ENCODE measurements at regions not wholly inside any gene's neighbourhood (a gene's known extent, or its start where the extent isn't known, plus 50 kb on each side); places are given as distances from the start of the nearest gene placed in this dataset.

DNA sequence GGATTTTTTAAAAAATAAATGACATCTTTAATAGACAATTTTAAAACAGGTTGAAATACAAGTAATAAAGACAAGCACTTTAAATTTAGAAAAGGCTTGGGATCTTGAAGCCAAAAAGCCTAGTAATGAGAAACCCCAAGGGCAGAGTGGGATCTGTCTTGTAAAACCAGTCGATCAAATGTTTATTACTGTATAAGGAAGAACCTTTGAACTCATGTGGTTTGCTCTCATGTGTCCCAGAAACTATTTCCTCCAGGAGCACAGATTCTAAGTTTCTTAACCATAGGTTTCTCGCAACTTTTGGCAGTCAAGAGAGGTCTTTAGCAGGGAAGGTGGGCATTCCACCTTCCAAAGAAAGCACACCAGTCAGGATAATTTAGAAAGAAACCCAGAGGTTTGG, 541.7 kb upstream of the BTBD3 start:
- TF ChIP-seq, protein P1, sequence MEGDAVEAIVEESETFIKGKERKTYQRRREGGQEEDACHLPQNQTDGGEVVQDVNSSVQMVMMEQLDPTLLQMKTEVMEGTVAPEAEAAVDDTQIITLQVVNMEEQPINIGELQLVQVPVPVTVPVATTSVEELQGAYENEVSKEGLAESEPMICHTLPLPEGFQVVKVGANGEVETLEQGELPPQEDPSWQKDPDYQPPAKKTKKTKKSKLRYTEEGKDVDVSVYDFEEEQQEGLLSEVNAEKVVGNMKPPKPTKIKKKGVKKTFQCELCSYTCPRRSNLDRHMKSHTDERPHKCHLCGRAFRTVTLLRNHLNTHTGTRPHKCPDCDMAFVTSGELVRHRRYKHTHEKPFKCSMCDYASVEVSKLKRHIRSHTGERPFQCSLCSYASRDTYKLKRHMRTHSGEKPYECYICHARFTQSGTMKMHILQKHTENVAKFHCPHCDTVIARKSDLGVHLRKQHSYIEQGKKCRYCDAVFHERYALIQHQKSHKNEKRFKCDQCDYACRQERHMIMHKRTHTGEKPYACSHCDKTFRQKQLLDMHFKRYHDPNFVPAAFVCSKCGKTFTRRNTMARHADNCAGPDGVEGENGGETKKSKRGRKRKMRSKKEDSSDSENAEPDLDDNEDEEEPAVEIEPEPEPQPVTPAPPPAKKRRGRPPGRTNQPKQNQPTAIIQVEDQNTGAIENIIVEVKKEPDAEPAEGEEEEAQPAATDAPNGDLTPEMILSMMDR (IDR thresholded peaks at IDR 0.05; ENCODE audit: low read depth, low read length) = no peak
- no peak for TF ChIP-seq EZH2phosphoT487 (IDR thresholded peaks at IDR 0.05; ENCODE audit: low read depth)

All from OCI-LY3 (cell line).